Transverse colon (tissue), 4 donors: ENCODE measurements at regions not wholly inside any gene's neighbourhood (a gene's known extent, or its start where the extent isn't known, plus 50 kb on each side); places are given as distances from the start of the nearest gene placed in this dataset.

Experiments
- EP300 ChIP-seq: sonication (generic); formaldehyde crosslinking; IDR thresholded peaks from one replicate; pipeline ENCODE4 v1.6.1; 2017; ENCODE audit warnings: antibody characterized with exemption, low read depth
- POLR2A ChIP-seq: fragments of 450-650 bp; IDR thresholded peaks from one replicate; pipeline ENCODE4 v1.6.1; 2016; ENCODE audit warnings: antibody characterized with exemption, mild to moderate bottlenecking, moderate library complexity
- POLR2AphosphoS5 ChIP-seq, 3 donors: sonication (generic); formaldehyde crosslinking; IDR thresholded peaks; one replicate each; pipeline ENCODE4 v1.6.1; 2016; ENCODE audit warnings: antibody characterized with exemption in 3 of 3
- TF ChIP-seq, protein P1 (sequence below), 5 experiments: fragments of 200-600 bp in 3 of 5; fragments of 450-650 bp in 2 of 5; sonication (generic) in 3 of 5; IDR thresholded peaks; 1 replicate in 2 of 5; 2 replicates in 3 of 5; pipeline ENCODE4 v1.5.1; 2016 to 2017; ENCODE audit warnings: antibody characterized with exemption in 5 of 5, inconsistent platforms in 3 of 5, mild to moderate bottlenecking in 2 of 5, moderate library complexity in 1 of 5

DNA sequence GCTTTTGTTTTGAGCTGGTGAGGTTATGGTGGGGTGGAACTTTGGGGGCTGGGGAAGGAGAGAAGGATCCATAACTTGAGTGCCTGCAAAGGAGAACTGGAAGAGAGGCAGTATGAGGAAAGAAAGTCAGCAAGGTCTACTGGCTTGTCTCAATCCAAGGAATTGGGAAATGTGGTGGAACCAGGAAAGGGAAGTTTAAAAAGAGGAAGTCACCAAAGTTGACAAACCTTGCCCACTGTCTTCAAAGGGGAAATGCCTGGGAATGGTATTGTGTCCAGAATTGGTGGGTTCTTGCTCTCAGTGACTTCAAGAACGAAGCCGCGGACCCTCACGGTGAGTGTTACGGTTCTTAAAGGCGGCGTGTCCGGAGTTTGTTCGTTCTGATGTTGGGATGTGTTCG, 304.1 kb upstream of the FAM98A start:
- TF ChIP-seq EP300, result no peak
- no peak for TF ChIP-seq POLR2A
- TF ChIP-seq, protein P1, sequence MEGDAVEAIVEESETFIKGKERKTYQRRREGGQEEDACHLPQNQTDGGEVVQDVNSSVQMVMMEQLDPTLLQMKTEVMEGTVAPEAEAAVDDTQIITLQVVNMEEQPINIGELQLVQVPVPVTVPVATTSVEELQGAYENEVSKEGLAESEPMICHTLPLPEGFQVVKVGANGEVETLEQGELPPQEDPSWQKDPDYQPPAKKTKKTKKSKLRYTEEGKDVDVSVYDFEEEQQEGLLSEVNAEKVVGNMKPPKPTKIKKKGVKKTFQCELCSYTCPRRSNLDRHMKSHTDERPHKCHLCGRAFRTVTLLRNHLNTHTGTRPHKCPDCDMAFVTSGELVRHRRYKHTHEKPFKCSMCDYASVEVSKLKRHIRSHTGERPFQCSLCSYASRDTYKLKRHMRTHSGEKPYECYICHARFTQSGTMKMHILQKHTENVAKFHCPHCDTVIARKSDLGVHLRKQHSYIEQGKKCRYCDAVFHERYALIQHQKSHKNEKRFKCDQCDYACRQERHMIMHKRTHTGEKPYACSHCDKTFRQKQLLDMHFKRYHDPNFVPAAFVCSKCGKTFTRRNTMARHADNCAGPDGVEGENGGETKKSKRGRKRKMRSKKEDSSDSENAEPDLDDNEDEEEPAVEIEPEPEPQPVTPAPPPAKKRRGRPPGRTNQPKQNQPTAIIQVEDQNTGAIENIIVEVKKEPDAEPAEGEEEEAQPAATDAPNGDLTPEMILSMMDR (IDR thresholded peaks at IDR 0.05), result no peak
- TF ChIP-seq POLR2AphosphoS5 (IDR thresholded peaks at IDR 0.05), result no peak
